GM12872 (cell line): ENCODE measurements at regions not wholly inside any gene's neighbourhood (a gene's known extent, or its start where the extent isn't known, plus 50 kb on each side); places are given as distances from the start of the nearest gene placed in this dataset.

Experiments
- TF ChIP-seq, protein P1 (sequence below): IDR thresholded peaks from 3 replicates; pipeline ENCODE4 v1.5.1; 2011; ENCODE audit warnings: low read depth, mild to moderate bottlenecking, low read length, moderate library complexity; ENCODE audit not compliant: insufficient read depth

GRCh38 chr2:120850551-120850950, 114.9 kb downstream of the GLI2 start:
- TF ChIP-seq, protein P1, sequence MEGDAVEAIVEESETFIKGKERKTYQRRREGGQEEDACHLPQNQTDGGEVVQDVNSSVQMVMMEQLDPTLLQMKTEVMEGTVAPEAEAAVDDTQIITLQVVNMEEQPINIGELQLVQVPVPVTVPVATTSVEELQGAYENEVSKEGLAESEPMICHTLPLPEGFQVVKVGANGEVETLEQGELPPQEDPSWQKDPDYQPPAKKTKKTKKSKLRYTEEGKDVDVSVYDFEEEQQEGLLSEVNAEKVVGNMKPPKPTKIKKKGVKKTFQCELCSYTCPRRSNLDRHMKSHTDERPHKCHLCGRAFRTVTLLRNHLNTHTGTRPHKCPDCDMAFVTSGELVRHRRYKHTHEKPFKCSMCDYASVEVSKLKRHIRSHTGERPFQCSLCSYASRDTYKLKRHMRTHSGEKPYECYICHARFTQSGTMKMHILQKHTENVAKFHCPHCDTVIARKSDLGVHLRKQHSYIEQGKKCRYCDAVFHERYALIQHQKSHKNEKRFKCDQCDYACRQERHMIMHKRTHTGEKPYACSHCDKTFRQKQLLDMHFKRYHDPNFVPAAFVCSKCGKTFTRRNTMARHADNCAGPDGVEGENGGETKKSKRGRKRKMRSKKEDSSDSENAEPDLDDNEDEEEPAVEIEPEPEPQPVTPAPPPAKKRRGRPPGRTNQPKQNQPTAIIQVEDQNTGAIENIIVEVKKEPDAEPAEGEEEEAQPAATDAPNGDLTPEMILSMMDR, result no peak

DNA sequence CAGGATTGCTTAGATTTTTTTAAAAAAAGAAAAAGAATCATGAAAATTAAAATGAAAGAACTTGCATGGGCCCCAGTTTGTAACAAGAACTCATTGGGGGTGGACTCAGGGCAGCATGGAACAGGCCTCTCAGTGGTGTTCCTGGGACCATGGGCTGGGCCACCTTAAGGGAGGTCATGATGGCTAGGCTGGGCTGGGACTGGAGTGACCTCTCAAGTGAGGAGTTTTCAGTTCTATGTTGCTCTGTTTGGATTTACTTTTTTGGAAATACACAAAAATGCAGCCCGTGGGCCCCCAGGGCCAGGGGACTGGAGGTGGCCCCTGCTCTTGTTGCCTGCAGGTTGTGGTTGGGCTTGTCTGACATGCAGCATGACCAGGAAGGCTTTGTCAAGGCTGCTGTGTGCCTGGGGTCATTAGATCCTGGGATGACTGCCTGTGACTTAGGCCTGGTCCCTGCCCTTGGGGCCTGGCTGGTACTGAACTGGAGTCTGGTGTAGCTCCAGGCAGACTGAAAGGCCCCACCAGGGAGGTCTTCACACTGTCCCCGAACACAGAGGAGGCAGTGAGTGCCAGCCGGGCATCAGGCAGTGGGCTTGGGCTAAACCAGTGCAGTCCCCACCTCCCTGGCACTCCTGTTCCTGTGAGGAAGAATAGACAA, 115.6 kb downstream of the GLI2 start:
- TF ChIP-seq, protein P1, result no peak

DNA sequence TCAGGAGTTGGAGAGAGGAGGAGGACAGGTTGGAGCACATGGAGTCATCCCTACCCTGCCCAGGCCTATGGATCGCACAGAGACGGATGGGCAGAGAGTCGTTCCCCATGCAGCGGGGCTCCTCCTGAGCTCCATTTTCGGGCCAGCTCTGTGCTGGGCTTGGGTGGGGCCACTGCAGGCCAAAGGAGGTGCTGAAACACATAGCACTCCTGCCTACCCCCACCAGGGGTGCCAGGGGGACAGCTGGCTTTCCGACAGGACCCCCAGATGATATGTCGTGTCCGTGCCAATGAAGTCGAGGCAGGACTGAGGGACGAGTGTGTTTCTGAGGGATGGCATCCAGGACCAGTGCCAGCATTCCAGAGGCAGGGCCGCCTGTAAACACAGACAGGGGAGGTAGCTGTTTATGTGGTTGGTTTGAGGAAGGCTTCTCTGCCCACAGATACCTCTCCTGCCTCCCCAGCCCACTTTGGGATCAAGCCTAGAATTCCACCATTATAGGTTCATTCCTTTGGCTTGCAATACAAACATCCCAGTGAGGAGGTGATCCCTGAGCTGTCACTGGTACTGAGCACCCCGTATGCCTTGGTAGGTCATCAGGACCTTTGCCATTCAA, 116.6 kb downstream of the GLI2 start:
- TF ChIP-seq, protein P1, result no peak

DNA sequence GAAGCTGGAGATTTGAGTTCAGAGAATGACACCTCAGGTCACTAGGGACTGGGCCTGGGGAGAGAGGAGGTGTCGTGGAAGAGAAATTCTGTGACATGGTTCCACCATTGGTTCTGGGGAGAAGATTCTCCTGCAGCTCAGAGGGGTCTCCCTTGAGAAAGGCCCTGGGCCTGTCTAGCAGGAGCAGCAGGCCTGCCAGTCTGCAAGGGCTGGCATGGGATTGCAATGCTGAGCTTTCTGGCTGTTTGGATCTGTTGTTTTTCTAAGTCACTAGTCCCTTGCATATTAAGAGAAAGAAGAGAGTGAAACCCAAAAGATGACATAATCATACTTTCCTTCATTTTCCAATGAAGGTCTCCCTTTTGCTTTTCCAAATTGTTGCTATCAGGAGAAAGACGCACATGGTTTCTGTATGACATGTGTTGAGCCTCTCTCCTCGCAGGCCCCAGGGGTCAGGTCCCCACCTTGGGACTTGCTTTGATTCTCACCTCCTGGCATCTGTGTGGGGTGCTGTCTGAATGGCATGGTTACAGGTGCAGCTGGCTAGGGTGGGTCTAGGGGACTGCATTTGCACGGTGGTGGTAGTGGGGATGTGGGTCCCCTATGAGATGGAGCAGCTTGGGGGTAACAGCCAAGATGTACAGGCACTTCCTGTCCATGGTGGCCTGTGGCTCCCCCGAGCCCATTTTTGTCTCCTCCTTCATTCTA, 117.8 kb downstream of the GLI2 start:
- TF ChIP-seq, protein P1, result no peak

DNA sequence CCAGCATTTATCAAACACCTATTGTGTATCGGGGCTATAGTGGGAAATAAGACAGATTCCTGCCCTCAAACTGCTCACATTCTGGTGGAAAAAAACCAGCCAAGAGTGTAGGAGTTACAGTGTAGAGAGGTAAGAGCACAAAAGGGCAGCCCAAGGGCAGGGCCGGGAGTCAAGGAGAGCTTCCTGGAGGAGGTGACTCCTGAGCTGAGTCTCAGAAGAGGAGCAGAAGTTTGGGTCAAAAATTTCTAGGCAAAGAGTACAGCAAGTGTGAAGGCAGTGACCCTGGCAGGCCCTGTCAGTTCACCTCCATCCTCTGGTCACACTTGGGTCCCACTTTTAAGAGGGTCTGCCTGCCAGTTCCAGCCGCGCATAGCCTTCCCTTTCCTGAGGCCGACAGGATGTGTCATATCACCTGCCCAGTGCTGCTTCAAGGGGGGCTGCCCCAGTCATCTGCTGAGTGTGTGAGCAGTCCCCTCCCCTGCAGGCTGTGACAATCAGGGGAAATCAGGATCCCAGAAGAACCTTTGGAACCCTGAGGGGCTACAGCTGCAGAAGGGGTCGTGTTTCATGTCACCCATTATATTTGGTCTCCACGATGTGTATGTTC, 118.4 kb downstream of the GLI2 start:
- TF ChIP-seq, protein P1, result no peak

GRCh38 chr2:120854766-120855530, 119.3 kb downstream of the GLI2 start:
- TF ChIP-seq, protein P1, result no peak
